B cell (primary cell): ENCODE measurements at regions not wholly inside any gene's neighbourhood (a gene's known extent, or its start where the extent isn't known, plus 50 kb on each side); places are given as distances from the start of the nearest gene placed in this dataset.

Experiments
- CTCF ChIP-seq: fragments of 200-600 bp; IDR thresholded peaks from one replicate; pipeline ENCODE4 v1.8.0; 2022; ENCODE audit warnings: antibody characterized with exemption, mild to moderate bottlenecking
- EZH2 ChIP-seq: IDR thresholded peaks from 2 replicates; pipeline ENCODE4 v1.6.1; 2012; ENCODE audit warnings: borderline replicate concordance, low read depth, mild to moderate bottlenecking, moderate library complexity, low read length; ENCODE audit not compliant: insufficient read depth, poor library complexity, severe bottlenecking

DNA sequence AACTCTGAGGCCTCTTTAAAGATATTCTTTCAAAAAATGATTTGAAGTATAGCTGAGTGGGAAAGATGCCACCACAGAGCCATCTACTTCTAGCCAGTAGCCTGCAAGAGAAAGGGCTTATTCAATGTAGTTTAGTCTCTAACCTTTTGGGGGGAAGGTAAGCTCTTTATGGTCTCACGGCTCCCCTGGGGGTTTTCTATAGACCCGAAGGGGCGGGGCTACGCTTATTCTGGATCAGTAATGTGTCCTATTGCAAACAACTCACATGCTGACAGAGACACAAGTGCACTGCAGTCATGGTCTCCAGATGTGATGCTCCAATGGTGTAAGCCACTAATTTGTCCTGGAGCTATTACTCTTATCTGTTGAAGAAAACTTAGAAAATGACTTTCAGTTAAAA, 53.4 kb upstream of the RPS23 start:
- TF ChIP-seq CTCF, result no peak
- no peak for TF ChIP-seq EZH2
